ENCODE measurements at regions not wholly inside any gene's neighbourhood (a gene's known extent, or its start where the extent isn't known, plus 50 kb on each side); places are given as distances from the start of the nearest gene placed in this dataset.

DNA sequence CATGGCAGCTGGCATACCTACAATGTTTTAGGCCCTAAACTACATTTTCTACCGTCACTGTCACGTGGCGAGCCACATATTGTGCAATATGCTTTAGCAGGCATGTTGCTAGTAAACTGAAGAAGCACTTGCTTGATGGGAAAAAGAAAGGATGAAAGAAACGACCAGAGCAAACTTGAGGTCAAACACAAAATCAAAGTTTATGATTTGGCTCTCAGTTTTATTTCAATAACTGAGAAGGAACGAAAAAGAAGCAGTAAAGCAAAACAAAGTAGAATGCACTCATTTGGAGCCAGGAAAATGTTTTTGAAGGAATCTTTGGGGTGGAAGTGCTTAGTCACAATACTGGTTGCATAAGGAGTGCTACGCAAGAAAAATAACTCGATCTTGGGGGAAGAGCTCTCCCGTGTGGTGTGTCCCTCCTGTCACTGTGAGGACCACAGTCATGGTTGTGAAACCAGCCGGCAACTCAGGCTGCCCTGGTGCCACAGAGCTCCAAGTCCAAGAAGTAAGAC is 349.8 kb downstream of the RBM43 start:
- TF ChIP-seq YY1 (IDR thresholded peaks at IDR 0.05; ENCODE audit: low read depth) (no peak), NFIC (IDR thresholded peaks at IDR 0.05) (no peak), EP300 (IDR thresholded peaks at IDR 0.05; ENCODE audit: borderline replicate concordance) (no peak), CEBPB (IDR thresholded peaks at IDR 0.05) (no peak; the same call in 1 of the 2 replicates), EGR1 (IDR thresholded peaks at IDR 0.05) (no peak), TAF1 (IDR thresholded peaks at IDR 0.05; ENCODE audit: low read depth) (no peak)
- TF ChIP-seq, protein P1, sequence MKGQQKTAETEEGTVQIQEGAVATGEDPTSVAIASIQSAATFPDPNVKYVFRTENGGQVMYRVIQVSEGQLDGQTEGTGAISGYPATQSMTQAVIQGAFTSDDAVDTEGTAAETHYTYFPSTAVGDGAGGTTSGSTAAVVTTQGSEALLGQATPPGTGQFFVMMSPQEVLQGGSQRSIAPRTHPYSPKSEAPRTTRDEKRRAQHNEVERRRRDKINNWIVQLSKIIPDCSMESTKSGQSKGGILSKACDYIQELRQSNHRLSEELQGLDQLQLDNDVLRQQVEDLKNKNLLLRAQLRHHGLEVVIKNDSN (IDR thresholded peaks at IDR 0.05), result no peak
- TF ChIP-seq, protein P2, sequence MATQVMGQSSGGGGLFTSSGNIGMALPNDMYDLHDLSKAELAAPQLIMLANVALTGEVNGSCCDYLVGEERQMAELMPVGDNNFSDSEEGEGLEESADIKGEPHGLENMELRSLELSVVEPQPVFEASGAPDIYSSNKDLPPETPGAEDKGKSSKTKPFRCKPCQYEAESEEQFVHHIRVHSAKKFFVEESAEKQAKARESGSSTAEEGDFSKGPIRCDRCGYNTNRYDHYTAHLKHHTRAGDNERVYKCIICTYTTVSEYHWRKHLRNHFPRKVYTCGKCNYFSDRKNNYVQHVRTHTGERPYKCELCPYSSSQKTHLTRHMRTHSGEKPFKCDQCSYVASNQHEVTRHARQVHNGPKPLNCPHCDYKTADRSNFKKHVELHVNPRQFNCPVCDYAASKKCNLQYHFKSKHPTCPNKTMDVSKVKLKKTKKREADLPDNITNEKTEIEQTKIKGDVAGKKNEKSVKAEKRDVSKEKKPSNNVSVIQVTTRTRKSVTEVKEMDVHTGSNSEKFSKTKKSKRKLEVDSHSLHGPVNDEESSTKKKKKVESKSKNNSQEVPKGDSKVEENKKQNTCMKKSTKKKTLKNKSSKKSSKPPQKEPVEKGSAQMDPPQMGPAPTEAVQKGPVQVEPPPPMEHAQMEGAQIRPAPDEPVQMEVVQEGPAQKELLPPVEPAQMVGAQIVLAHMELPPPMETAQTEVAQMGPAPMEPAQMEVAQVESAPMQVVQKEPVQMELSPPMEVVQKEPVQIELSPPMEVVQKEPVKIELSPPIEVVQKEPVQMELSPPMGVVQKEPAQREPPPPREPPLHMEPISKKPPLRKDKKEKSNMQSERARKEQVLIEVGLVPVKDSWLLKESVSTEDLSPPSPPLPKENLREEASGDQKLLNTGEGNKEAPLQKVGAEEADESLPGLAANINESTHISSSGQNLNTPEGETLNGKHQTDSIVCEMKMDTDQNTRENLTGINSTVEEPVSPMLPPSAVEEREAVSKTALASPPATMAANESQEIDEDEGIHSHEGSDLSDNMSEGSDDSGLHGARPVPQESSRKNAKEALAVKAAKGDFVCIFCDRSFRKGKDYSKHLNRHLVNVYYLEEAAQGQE (IDR thresholded peaks at IDR 0.05; ENCODE audit: low read depth), result no peak

DNA sequence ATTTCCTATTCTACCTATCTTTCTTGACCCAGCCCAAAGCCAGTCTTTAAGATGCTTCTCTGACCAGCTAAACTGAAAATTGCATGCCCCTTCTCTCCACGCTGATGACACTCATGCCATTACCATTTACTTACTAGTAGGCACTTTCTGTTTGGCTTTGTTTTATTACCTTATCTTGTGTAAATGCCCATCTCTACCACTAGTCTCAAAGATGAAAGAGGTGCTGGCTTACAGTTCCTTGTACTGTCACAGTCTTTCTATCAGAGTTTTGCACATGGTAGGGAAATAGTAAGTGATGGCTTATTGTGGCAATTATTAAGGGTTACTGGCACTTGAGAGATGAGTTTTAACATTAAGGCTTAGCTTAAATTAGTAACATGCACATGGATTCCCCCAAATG is 352.1 kb downstream of the RBM43 start:
- TF ChIP-seq EP300 (IDR thresholded peaks at IDR 0.05; ENCODE audit: borderline replicate concordance), result no peak
- TF ChIP-seq, protein P3, sequence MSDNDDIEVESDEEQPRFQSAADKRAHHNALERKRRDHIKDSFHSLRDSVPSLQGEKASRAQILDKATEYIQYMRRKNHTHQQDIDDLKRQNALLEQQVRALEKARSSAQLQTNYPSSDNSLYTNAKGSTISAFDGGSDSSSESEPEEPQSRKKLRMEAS (IDR thresholded peaks at IDR 0.05), result no peak
- TF ChIP-seq NFIC (IDR thresholded peaks at IDR 0.05), result no peak
- no peak for TF ChIP-seq TEAD4 (IDR thresholded peaks at IDR 0.05)
- no peak for TF ChIP-seq FOXM1 (IDR thresholded peaks at IDR 0.05; ENCODE audit: borderline replicate concordance, low read depth)
- TF ChIP-seq RAD21 (IDR thresholded peaks at IDR 0.05; ENCODE audit: low read depth), result no peak
- no peak for TF ChIP-seq EGR1 (IDR thresholded peaks at IDR 0.05)
- TF ChIP-seq, protein P2 (IDR thresholded peaks at IDR 0.05; ENCODE audit: low read depth), result no peak
- no peak for TF ChIP-seq CEBPB (IDR thresholded peaks at IDR 0.05)
- TF ChIP-seq, protein P1 (IDR thresholded peaks at IDR 0.05), result no peak
- no peak for TF ChIP-seq ZBTB7A (IDR thresholded peaks at IDR 0.05; ENCODE audit: low read depth)
- TF ChIP-seq YY1 (IDR thresholded peaks at IDR 0.05; ENCODE audit: low read depth), result no peak
- no peak for TF ChIP-seq CREB1 (IDR thresholded peaks at IDR 0.05; ENCODE audit: low read depth)
- TF ChIP-seq TAF1 (IDR thresholded peaks at IDR 0.05; ENCODE audit: low read depth), result no peak
- TF ChIP-seq TCF12 (IDR thresholded peaks at IDR 0.05; ENCODE audit: low read depth), result no peak

DNA sequence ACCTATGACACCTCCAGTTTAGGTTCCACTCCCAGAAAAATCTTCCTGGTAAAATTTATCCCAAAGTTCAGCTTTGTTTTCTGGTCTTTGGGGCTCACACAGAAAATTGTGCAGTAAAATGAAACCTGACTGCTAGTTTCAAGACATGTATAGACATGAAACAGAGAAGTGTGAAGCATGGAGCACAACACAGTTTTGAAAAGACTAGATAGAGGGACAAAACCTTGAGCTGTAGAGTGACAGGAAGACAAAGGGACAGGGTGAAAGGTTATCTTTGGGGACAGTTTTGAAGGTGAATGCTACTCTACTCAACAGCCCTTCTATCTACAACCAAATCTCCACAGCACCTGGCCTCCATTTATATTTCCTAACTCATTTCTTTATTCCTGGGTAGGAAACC is 352.6 kb downstream of the RBM43 start:
- TF ChIP-seq YY1 (IDR thresholded peaks at IDR 0.05; ENCODE audit: low read depth) (no peak), NFIC (IDR thresholded peaks at IDR 0.05) (no peak), EP300 (IDR thresholded peaks at IDR 0.05; ENCODE audit: borderline replicate concordance) (no peak), EGR1 (IDR thresholded peaks at IDR 0.05) (no peak), TEAD4 (IDR thresholded peaks at IDR 0.05) (no peak), TAF1 (IDR thresholded peaks at IDR 0.05; ENCODE audit: low read depth) (no peak), CEBPB (IDR thresholded peaks at IDR 0.05) (no peak), TCF12 (IDR thresholded peaks at IDR 0.05; ENCODE audit: low read depth) (no peak), CREB1 (IDR thresholded peaks at IDR 0.05; ENCODE audit: low read depth) (no peak), RAD21 (IDR thresholded peaks at IDR 0.05; ENCODE audit: low read depth) (no peak), ZBTB7A (IDR thresholded peaks at IDR 0.05; ENCODE audit: low read depth) (no peak), FOXM1 (IDR thresholded peaks at IDR 0.05; ENCODE audit: borderline replicate concordance, low read depth) (no peak)
- TF ChIP-seq, protein P3 (IDR thresholded peaks at IDR 0.05), result no peak
- TF ChIP-seq, protein P1 (IDR thresholded peaks at IDR 0.05), result no peak
- TF ChIP-seq, protein P2 (IDR thresholded peaks at IDR 0.05; ENCODE audit: low read depth), result no peak

DNA sequence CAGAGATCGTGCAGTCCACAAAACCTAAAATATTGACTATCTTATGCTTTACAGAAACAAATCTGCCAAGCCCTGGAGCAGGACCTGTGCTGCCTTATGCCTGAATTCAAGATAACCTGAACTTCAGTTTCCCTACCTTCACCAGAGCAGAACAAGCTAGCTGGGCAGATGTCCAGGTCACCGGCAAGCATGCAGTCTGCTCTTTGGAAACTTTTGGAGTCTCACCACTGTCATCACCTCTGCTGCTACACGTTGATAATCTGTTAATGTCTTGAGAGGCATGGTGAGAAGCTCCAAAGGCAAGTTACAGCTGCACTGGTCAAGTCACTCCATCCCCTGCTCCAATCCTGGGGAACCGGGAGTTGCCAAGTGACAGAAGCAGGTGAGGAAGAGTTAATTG is 354.2 kb downstream of the RBM43 start:
- TF ChIP-seq, protein P1 (IDR thresholded peaks at IDR 0.05), result no peak
- TF ChIP-seq TEAD4 (IDR thresholded peaks at IDR 0.05), result no peak
- TF ChIP-seq EGR1 (IDR thresholded peaks at IDR 0.05), result no peak
- no peak for TF ChIP-seq NFIC (IDR thresholded peaks at IDR 0.05)
- TF ChIP-seq CREB1 (IDR thresholded peaks at IDR 0.05; ENCODE audit: low read depth), result no peak
- TF ChIP-seq, protein P3 (IDR thresholded peaks at IDR 0.05), result no peak
- no peak for TF ChIP-seq EP300 (IDR thresholded peaks at IDR 0.05; ENCODE audit: borderline replicate concordance)
- no peak for TF ChIP-seq RAD21 (IDR thresholded peaks at IDR 0.05; ENCODE audit: low read depth)
- no peak for TF ChIP-seq YY1 (IDR thresholded peaks at IDR 0.05; ENCODE audit: low read depth)
